Heart left ventricle (tissue), 13 donors: ENCODE measurements at regions not wholly inside any gene's neighbourhood (a gene's known extent, or its start where the extent isn't known, plus 50 kb on each side); places are given as distances from the start of the nearest gene placed in this dataset.

Experiments used
- CTCF ChIP-seq, 12 donors: fragments of 200-600 bp; sonication (generic) in 4 of 12; IDR thresholded peaks; one replicate each; pipeline versions ENCODE4 v1.5.0 to v1.8.0; 2018 to 2022; ENCODE audit warnings: antibody characterized with exemption in 12 of 12, mild to moderate bottlenecking in 5 of 12
- POLR2A ChIP-seq, 2 donors: fragments of 450-650 bp; IDR thresholded peaks; one replicate each; pipeline ENCODE4 v1.6.1; 2017; ENCODE audit warnings: antibody characterized with exemption in 2 of 2, mild to moderate bottlenecking in 2 of 2, moderate library complexity in 2 of 2
- donor health status: ischemic (EF 13 %, LVEDD 7.1; RV severe dilation, severe dysfunction).
- donor health status: DM: no; HTN: yes; CAD: no.
- donor health status: DM: no; HTN: no; CAD: no.
- donor health status: ischemic (EF 25% LVEDD 6.9; RV normal size, moderate dysfunction).
- donor health status: ischemic (EF 25% LVEDD 5.7; RV mildly dilated, moderate dysfunction).
- donor health status: ischemic (EF 35%, LVEDD 5.7; RV mildly dilated, moderate dysfunction).
- donor health status: nonischemic (EF 11% LVEDD 7.7; RV severe dilation, severe dysfunction).
- donor health status: DM: yes; HTN: yes; CAD: no.
- donor health status: PGD.
- donor health status: ischemic (EF 29% LVEDD 5.4; RV normal size, mild dysfunction).
- donor health status: nonischemic (EF 23%, LVEDD 6.1; RV moderate dilation, normal function).

GRCh38 chr11:90532125-90532524 is 309.3 kb upstream of the CHORDC1 start:
- no peak for TF ChIP-seq CTCF (IDR thresholded peaks at IDR 0.05)
- TF ChIP-seq POLR2A (IDR thresholded peaks at IDR 0.05): no peak
